ENCODE measurements at regions not wholly inside any gene's neighbourhood (a gene's known extent, or its start where the extent isn't known, plus 50 kb on each side); places are given as distances from the start of the nearest gene placed in this dataset.
A peak's percentile ranks its signal among the peaks of the same experiment; 100 is the strongest.

- H3K36me3 Mint-ChIP-seq = peaks cover 3% of the 10 kb centered on the region
- no peak for DNase-seq
- H3K27ac Mint-ChIP-seq = no peak overlapping the region
- no peak overlapping the region for H3K4me3 Mint-ChIP-seq
- no peak for ATAC-seq (ENCODE audit: low read depth)
- peaks cover 4% of the 10 kb centered on the region for H3K27me3 Mint-ChIP-seq
- POLR2A ChIA-PET = interaction anchor here (0.6 kb wide), 1 partner anchor 35 kb away, joined by 3 read pairs; no protein-coding TSS in a partner anchor
- peaks cover 5% of the 10 kb centered on the region for H3K9me3 Mint-ChIP-seq
- peaks cover 6% of the 10 kb centered on the region for H3K4me1 Mint-ChIP-seq
These were observed 180.5 kb upstream of the RBPJ start for GRCh38 chr4:26140150-26140898.

GRCh38 chr4:26141051-26141721 is 179.6 kb upstream of the RBPJ start:
- Mint-ChIP-seq H3K27me3 (peaks cover 7% of the 10 kb centered on the region), H3K4me3 (no peak overlapping the region), H3K27ac (no peak overlapping the region), H3K36me3 (peaks cover 4% of the 10 kb centered on the region), H3K4me1 (peaks cover 6% of the 10 kb centered on the region), H3K9me3 (no peaks in the 10 kb centered on the region)
- ATAC-seq (ENCODE audit: low read depth) (no peak), DNase-seq (no peak)
- POLR2A ChIA-PET = interaction anchor here (1.1 kb wide), 1 partner anchor 58 kb away, joined by 3 read pairs; no protein-coding TSS in a partner anchor

- ATAC-seq (ENCODE audit: low read depth) (no peak), DNase-seq (no peak)
- H3K9me3 Mint-ChIP-seq = no peaks in the 10 kb centered on the region
- no peak overlapping the region for H3K27ac Mint-ChIP-seq
- POLR2A ChIA-PET = interaction anchor here (1.1 kb wide), 1 partner anchor 57 kb away, joined by 3 read pairs; no protein-coding TSS in a partner anchor
- peaks cover 6% of the 10 kb centered on the region for H3K4me1 Mint-ChIP-seq
- peaks cover 7% of the 10 kb centered on the region for H3K27me3 Mint-ChIP-seq
- no peak overlapping the region for H3K4me3 Mint-ChIP-seq
- H3K36me3 Mint-ChIP-seq = peaks cover 4% of the 10 kb centered on the region
These were observed 178.7 kb upstream of the RBPJ start for GRCh38 chr4:26141911-26142638.

GRCh38 chr4:26144526-26145155 is 176.2 kb upstream of the RBPJ start:
- H3K4me3 Mint-ChIP-seq = no peak overlapping the region
- ATAC-seq (ENCODE audit: low read depth) (no peak), DNase-seq (no peak)
- peaks cover 11% of the 10 kb centered on the region for H3K27me3 Mint-ChIP-seq
- peaks cover 6% of the 10 kb centered on the region for H3K4me1 Mint-ChIP-seq
- POLR2A ChIA-PET = no interaction called here
- H3K9me3 Mint-ChIP-seq = peaks cover 7% of the 10 kb centered on the region
- H3K36me3 Mint-ChIP-seq = peaks cover 6% of the 10 kb centered on the region
- no peak overlapping the region for H3K27ac Mint-ChIP-seq

GRCh38 chr4:26145212-26145611 is 175.6 kb upstream of the RBPJ start:
- ATAC-seq (ENCODE audit: low read depth) (no peak), DNase-seq (no peak)
- H3K27me3 Mint-ChIP-seq = peaks cover 11% of the 10 kb centered on the region
- H3K9me3 Mint-ChIP-seq = peaks cover 7% of the 10 kb centered on the region
- H3K4me1 Mint-ChIP-seq = peaks cover 6% of the 10 kb centered on the region
- H3K36me3 Mint-ChIP-seq = peaks cover 6% of the 10 kb centered on the region
- POLR2A ChIA-PET = no interaction called here
- H3K4me3 Mint-ChIP-seq = no peak overlapping the region
- no peak overlapping the region for H3K27ac Mint-ChIP-seq

GRCh38 chr4:26148927-26149326 is 171.9 kb upstream of the RBPJ start:
- ATAC-seq (ENCODE audit: low read depth) (no peak), DNase-seq (no peak)
- Mint-ChIP-seq H3K36me3 (peaks cover 7% of the 10 kb centered on the region), H3K4me1 (peaks cover 6% of the 10 kb centered on the region), H3K4me3 (no peak overlapping the region), H3K27ac (no peak overlapping the region), H3K9me3 (peaks cover 8% of the 10 kb centered on the region), H3K27me3 (peaks cover 12% of the 10 kb centered on the region)
- POLR2A ChIA-PET = no interaction called here

- H3K27ac Mint-ChIP-seq = no peak overlapping the region
- H3K4me3 Mint-ChIP-seq = no peak overlapping the region
- no peak for ATAC-seq (ENCODE audit: low read depth)
These were observed 169.9 kb upstream of the RBPJ start for GRCh38 chr4:26150948-26151347.

GRCh38 chr4:26151615-26152014 is 169.2 kb upstream of the RBPJ start:
- POLR2A ChIA-PET = no interaction called here
- Mint-ChIP-seq H3K4me1 (peaks cover 2% of the 10 kb centered on the region), H3K9me3 (peaks cover 11% of the 10 kb centered on the region), H3K27me3 (peaks cover 9% of the 10 kb centered on the region), H3K36me3 (peaks cover 5% of the 10 kb centered on the region), H3K27ac (no peak overlapping the region), H3K4me3 (no peak overlapping the region)
- DNase-seq (no peak), ATAC-seq (ENCODE audit: low read depth) (no peak)

More at GRCh38 chr4:26150948-26151347, 169.9 kb upstream of the RBPJ start:
- peaks cover 11% of the 10 kb centered on the region for H3K9me3 Mint-ChIP-seq
- no peak for DNase-seq
- H3K36me3 Mint-ChIP-seq = peaks cover 5% of the 10 kb centered on the region
- H3K4me1 Mint-ChIP-seq = peaks cover 2% of the 10 kb centered on the region
- POLR2A ChIA-PET = no interaction called here
- peaks cover 9% of the 10 kb centered on the region for H3K27me3 Mint-ChIP-seq

- POLR2A ChIA-PET = no interaction called here
- ATAC-seq (ENCODE audit: low read depth) = no peak
- no peak overlapping the region for H3K27ac Mint-ChIP-seq
These were observed 168.8 kb upstream of the RBPJ start for GRCh38 chr4:26152056-26152455.

GRCh38 chr4:26157541-26157940 is 163.3 kb upstream of the RBPJ start:
- POLR2A ChIA-PET = no interaction called here
- ATAC-seq (ENCODE audit: low read depth) = no peak

More at GRCh38 chr4:26152056-26152455, 168.8 kb upstream of the RBPJ start:
- H3K9me3 Mint-ChIP-seq = peaks cover 11% of the 10 kb centered on the region
- H3K4me1 Mint-ChIP-seq = peaks cover 2% of the 10 kb centered on the region
- H3K36me3 Mint-ChIP-seq = peaks cover 5% of the 10 kb centered on the region
- H3K4me3 Mint-ChIP-seq = no peak overlapping the region
- peaks cover 9% of the 10 kb centered on the region for H3K27me3 Mint-ChIP-seq
- DNase-seq = no peak

GRCh38 chr4:26160591-26160990 is 160.2 kb upstream of the RBPJ start:
- Mint-ChIP-seq H3K27ac (no peak overlapping the region), H3K36me3 (peaks cover 15% of the 10 kb centered on the region), H3K27me3 (peaks cover 2% of the 10 kb centered on the region), H3K4me1 (peaks cover 27% of the 10 kb centered on the region), H3K4me3 (no peak overlapping the region), H3K9me3 (peaks cover 8% of the 10 kb centered on the region)
- no peak for DNase-seq
- no peak for ATAC-seq (ENCODE audit: low read depth)
- POLR2A ChIA-PET = no interaction called here

More at GRCh38 chr4:26157541-26157940, 163.3 kb upstream of the RBPJ start:
- H3K27me3 Mint-ChIP-seq = peaks cover 5% of the 10 kb centered on the region
- peaks cover 10% of the 10 kb centered on the region for H3K9me3 Mint-ChIP-seq
- H3K36me3 Mint-ChIP-seq = peaks cover 18% of the 10 kb centered on the region
- DNase-seq = no peak
- no peak overlapping the region for H3K4me3 Mint-ChIP-seq
- H3K4me1 Mint-ChIP-seq = peaks cover 24% of the 10 kb centered on the region
- H3K27ac Mint-ChIP-seq = no peak overlapping the region

- Mint-ChIP-seq H3K36me3 (peaks cover 15% of the 10 kb centered on the region), H3K9me3 (peaks cover 8% of the 10 kb centered on the region), H3K27me3 (peaks cover 2% of the 10 kb centered on the region), H3K27ac (no peak overlapping the region), H3K4me1 (peaks cover 25% of the 10 kb centered on the region), H3K4me3 (no peak overlapping the region)
- no peak for DNase-seq
- ATAC-seq (ENCODE audit: low read depth) = peak; percentile 30
- POLR2A ChIA-PET = no interaction called here
These were observed 159.6 kb upstream of the RBPJ start for GRCh38 chr4:26161030-26161824.
